GM12878 (cell line): ENCODE measurements at regions not wholly inside any gene's neighbourhood (a gene's known extent, or its start where the extent isn't known, plus 50 kb on each side); places are given as distances from the start of the nearest gene placed in this dataset.

Experiments used
- ATAC-seq: fragments of 200-7000 bp; cut with Tn5 transposase; 3 replicates; pipeline ENCODE4 v1.9.1; 2020; ENCODE audit warnings: mild to moderate bottlenecking, moderate library complexity
- BruUV-seq: library from RNA; stranded (reverse); fragments of 400-500 nt; replicated peaks from 2 replicates; lab custom pipeline; 2021; lab: Mats Ljungman, UMichigan
- CTCF ChIA-PET: fragments of 300-600 bp; sonication (Branson Sonifier 250); formaldehyde crosslinking; extraction: SDS; loops from one replicate; lab custom pipeline; 2021; ENCODE audit warnings: inconsistent platforms; lab: Yijun Ruan, JAX
- POLR2A ChIA-PET: fragments of 350-600 bp; formaldehyde crosslinking; extraction: SDS; loops from one replicate; lab custom pipeline; 2021; ENCODE audit warnings: inconsistent platforms; lab: Charles Lee
- RAD21 ChIA-PET: fragments of 300-600 bp; sonication (Branson Sonifier 250); formaldehyde crosslinking; loops from one replicate; lab custom pipeline; 2023; ENCODE audit warnings: antibody characterized with exemption; ENCODE audit not compliant: unreplicated experiment; lab: Charles Lee
- SMC1A ChIA-PET: fragments of 300-600 bp; sonication (Branson Sonifier 250); formaldehyde crosslinking; loops from one replicate; lab custom pipeline; 2023; ENCODE audit not compliant: unreplicated experiment, uncharacterized antibody; lab: Charles Lee
- DNase-seq: peaks from one replicate; pipeline ENCODE4 v3.0.0-alpha.2; 2011; ENCODE audit warnings: low read depth, low spot score
- FAIRE-seq: peaks from 3 replicates; lab custom pipeline; 2011; peaks lifted over from hg19 to GRCh38; lab: Jason Lieb, UNC
- H2AFZ ChIP-seq: 2 replicates; pipeline ENCODE4 v1.6.0; 2011; ENCODE audit warnings: low read depth, low read length, control low read depth; ENCODE audit not compliant: control insufficient read depth
- H3K27ac ChIP-seq: 2 replicates; pipeline ENCODE4 v1.5.1; 2011; ENCODE audit warnings: control low read depth; ENCODE audit not compliant: control insufficient read depth, insufficient read depth
- H3K27me3 ChIP-seq, 2 experiments: replicated peaks in 1 of 2; 2 replicates each; pipeline versions ENCODE4 v1.6.0 to v1.6.1; 2011; ENCODE audit warnings: low read length in 1 of 2; ENCODE audit not compliant: control insufficient read depth in 2 of 2, insufficient read depth in 2 of 2
- H3K36me3 ChIP-seq, 2 experiments: 2 replicates each; pipeline ENCODE4 v1.5.1; 2011; ENCODE audit warnings: low read length in 1 of 2; ENCODE audit not compliant: control insufficient read depth in 2 of 2, insufficient read depth in 2 of 2
- H3K4me1 ChIP-seq: 2 replicates; pipeline ENCODE4 v1.6.1; 2011; ENCODE audit warnings: mild to moderate bottlenecking, low read length, moderate library complexity, mixed read lengths; ENCODE audit not compliant: control insufficient read depth, insufficient read depth
- H3K4me2 ChIP-seq: 2 replicates; pipeline ENCODE4 v1.6.0; 2011; ENCODE audit warnings: control low read depth; ENCODE audit not compliant: control insufficient read depth, insufficient read depth
- H3K4me3 ChIP-seq: fragments of 200-600 bp; sonication (generic); 2 replicates; pipeline ENCODE4 v1.5.1; 2016
- H3K79me2 ChIP-seq: 2 replicates; pipeline ENCODE4 v1.6.0; 2011; ENCODE audit warnings: low read length; ENCODE audit not compliant: control insufficient read depth, insufficient read depth
- H3K9ac ChIP-seq: 2 replicates; pipeline ENCODE4 v1.8.0; 2011; ENCODE audit warnings: low read length, control low read depth, mixed read lengths; ENCODE audit not compliant: control insufficient read depth, insufficient read depth
- H3K9me3 ChIP-seq: replicated peaks from 3 replicates; pipeline ENCODE4 v1.5.1; 2011; ENCODE audit warnings: mild to moderate bottlenecking, low read length; ENCODE audit not compliant: control insufficient read depth, insufficient read depth
- H4K20me1 ChIP-seq: 2 replicates; pipeline ENCODE4 v1.6.0; 2011; ENCODE audit not compliant: control insufficient read depth, insufficient read depth
- BACH1 ChIP-seq: fragments of 450-650 bp; IDR thresholded peaks from 2 replicates; pipeline ENCODE4 v1.6.1; 2017; ENCODE audit warnings: mild to moderate bottlenecking, borderline replicate concordance
- HCFC1 ChIP-seq: fragments of 150-350 bp; IDR thresholded peaks from 2 replicates; pipeline ENCODE4 v1.6.1; 2014; ENCODE audit warnings: low read length
- NR2C1 ChIP-seq: fragments of 450-650 bp; IDR thresholded peaks from 2 replicates; pipeline ENCODE4 v1.6.1; 2017; ENCODE audit warnings: antibody characterized with exemption, mild to moderate bottlenecking, moderate library complexity
- ZNF207 ChIP-seq: fragments of 450-650 bp; IDR thresholded peaks from 2 replicates; pipeline ENCODE4 v1.6.1; 2014; ENCODE audit warnings: antibody characterized with exemption, mild to moderate bottlenecking, borderline replicate concordance
- WGBS: methylation state at CpG from one replicate; pipeline ENCODE4 v1.1.6; 2016; ENCODE audit warnings: low lambda C conversion rate; ENCODE audit not compliant: insufficient replicate concordance, insufficient coverage; ENCODE audit errors: missing lambda C conversion rate; 5-methylcytosine and 5-hydroxymethylcytosine counted together
- in situ Hi-C: fragments of 300-500 bp; cut with MboI; formaldehyde crosslinking; loops from 9 replicates; pipeline ENCODE4 v1.14.3; 2018; ENCODE audit warnings: mixed read lengths
- intact Hi-C: fragments of 100-400 bp; cut with micrococcal nuclease; formaldehyde crosslinking; loops from one replicate; pipeline ENCODE4 v1.14.2; 2022; ENCODE audit not compliant: unreplicated experiment

GRCh38 chr3:194988495-194989165 lies 282.3 kb downstream of the XXYLT1 start:
- no TSS peak for BruUV-seq
- H3K9me3 ChIP-seq, result no peaks in the 10 kb centered on the region
- no peaks in the 10 kb centered on the region for H3K36me3 ChIP-seq
- no peaks in the 10 kb centered on the region; a peak in 4 of 4 replicates for H3K27me3 ChIP-seq
- H3K79me2 ChIP-seq, result no peaks in the 10 kb centered on the region
- no peak overlapping the region for H3K9ac ChIP-seq
- in situ Hi-C loops, result no loop called here
- intact Hi-C loops, result no loop called here
- no peak overlapping the region for H3K4me3 ChIP-seq
- FAIRE-seq (no peak), DNase-seq (no peak), ATAC-seq (no peak)
- H4K20me1 ChIP-seq, result no peaks in the 10 kb centered on the region
- ChIA-PET POLR2A (no interaction called here), RAD21 (no interaction called here), CTCF (interaction anchor here (0.6 kb wide), 1 partner anchor 521 kb away, joined by 3 read pairs; no protein-coding TSS in a partner anchor), SMC1A (no interaction called here)
- H3K4me2 ChIP-seq, result no peak overlapping the region
- TF ChIP-seq HCFC1 (no peak), ZNF207 (no peak)
- no peak overlapping the region for H2AFZ ChIP-seq
- WGBS, result 17% methylated on average over 8 of the region's 8 CpGs
- no peak overlapping the region for H3K27ac ChIP-seq
- H3K4me1 ChIP-seq, result no peaks in the 10 kb centered on the region

- FAIRE-seq, result no peak
Measured at GRCh38 chr3:194989241-194989640, 281.7 kb downstream of the XXYLT1 start.

More at GRCh38 chr3:194989241-194989640, 281.7 kb downstream of the XXYLT1 start:
- H2AFZ ChIP-seq, result no peak overlapping the region
- ChIA-PET RAD21 (no interaction called here), SMC1A (no interaction called here)
- no peak for ATAC-seq
- no peaks in the 10 kb centered on the region for H4K20me1 ChIP-seq
- 61% methylated on average over 10 of the region's 10 CpGs for WGBS
- no peaks in the 10 kb centered on the region for H3K79me2 ChIP-seq
- in situ Hi-C loops, result no loop called here
- H3K4me2 ChIP-seq, result no peak overlapping the region
- H3K9ac ChIP-seq, result no peak overlapping the region
- no peaks in the 10 kb centered on the region for H3K9me3 ChIP-seq
- no peak for TF ChIP-seq BACH1
- no peak for TF ChIP-seq NR2C1
- TF ChIP-seq, all 136 proteins: peak for 0
- ChIA-PET POLR2A (no interaction called here), CTCF (no interaction called here)
- Histone ChIP-seq H3K36me3 (no peaks in the 10 kb centered on the region), H3K4me1 (no peaks in the 10 kb centered on the region), H3K27ac (no peak overlapping the region), H3K27me3 (no peaks in the 10 kb centered on the region; a peak in 4 of 4 replicates), H3K4me3 (no peak overlapping the region)
- intact Hi-C loops, result no loop called here
- no peak for DNase-seq
- BruUV-seq, result no TSS peak
